ENCODE measurements at regions not wholly inside any gene's neighbourhood (a gene's known extent, or its start where the extent isn't known, plus 50 kb on each side); places are given as distances from the start of the nearest gene placed in this dataset.

- TF ChIP-seq, protein P1, sequence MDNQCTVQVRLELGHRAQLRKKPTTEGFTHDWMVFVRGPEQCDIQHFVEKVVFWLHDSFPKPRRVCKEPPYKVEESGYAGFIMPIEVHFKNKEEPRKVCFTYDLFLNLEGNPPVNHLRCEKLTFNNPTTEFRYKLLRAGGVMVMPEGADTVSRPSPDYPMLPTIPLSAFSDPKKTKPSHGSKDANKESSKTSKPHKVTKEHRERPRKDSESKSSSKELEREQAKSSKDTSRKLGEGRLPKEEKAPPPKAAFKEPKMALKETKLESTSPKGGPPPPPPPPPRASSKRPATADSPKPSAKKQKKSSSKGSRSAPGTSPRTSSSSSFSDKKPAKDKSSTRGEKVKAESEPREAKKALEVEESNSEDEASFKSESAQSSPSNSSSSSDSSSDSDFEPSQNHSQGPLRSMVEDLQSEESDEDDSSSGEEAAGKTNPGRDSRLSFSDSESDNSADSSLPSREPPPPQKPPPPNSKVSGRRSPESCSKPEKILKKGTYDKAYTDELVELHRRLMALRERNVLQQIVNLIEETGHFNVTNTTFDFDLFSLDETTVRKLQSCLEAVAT (IDR thresholded peaks at IDR 0.05): no peak
Observed at GRCh38 chrX:17295791-17296190, 79.2 kb upstream of the NHS start (continued).

- Histone ChIP-seq H3K4me1 (ENCODE audit: control insufficient read depth, insufficient read depth, low read length) (no peaks in the 10 kb centered on the region), H3K9me3 (replicated peaks; ENCODE audit: control insufficient read depth, insufficient read depth, low read length) (no peaks in the 10 kb centered on the region), H2AFZ (ENCODE audit: control insufficient read depth, low read depth, low read length) (no peak overlapping the region), H3K79me2 (ENCODE audit: control insufficient read depth, insufficient read depth, low read length) (no peaks in the 10 kb centered on the region), H3K36me3 (ENCODE audit: control insufficient read depth in 2 of 2, insufficient read depth in 2 of 2, low read length in 1 of 2) (no peaks in the 10 kb centered on the region), H3K27me3 (replicated peaks in 1 of 2; ENCODE audit: control insufficient read depth in 2 of 2, insufficient read depth in 2 of 2, low read length in 1 of 2) (no peaks in the 10 kb centered on the region), H3K27ac (ENCODE audit: control insufficient read depth, insufficient read depth) (no peak overlapping the region), H4K20me1 (ENCODE audit: control insufficient read depth, insufficient read depth) (no peaks in the 10 kb centered on the region), H3K4me3 (no peak overlapping the region), H3K4me2 (ENCODE audit: control insufficient read depth, insufficient read depth) (no peak overlapping the region), H3K9ac (ENCODE audit: control insufficient read depth, insufficient read depth, low read length) (no peak overlapping the region)
- POLR2A ChIA-PET: no interaction called here
- intact Hi-C loops (cut with micrococcal nuclease; ENCODE audit: unreplicated experiment) (no loop called here), in situ Hi-C loops (cut with MboI) (no loop called here)
- ATAC-seq: no peak
- no peak for TF ChIP-seq EP300 (IDR thresholded peaks at IDR 0.05; ENCODE audit: borderline replicate concordance in 1 of 2, control insufficient read depth in 1 of 2, low read depth in 2 of 2, low read length in 2 of 2)
- TF ChIP-seq SPI1 (IDR thresholded peaks at IDR 0.05; ENCODE audit: borderline replicate concordance, insufficient read depth, low read depth, low read length): peak; percentile 16; the same call in 1 of the 2 replicates
- CTCF ChIA-PET: no interaction called here
- RAD21 ChIA-PET (ENCODE audit: unreplicated experiment): no interaction called here
- WGBS (ENCODE audit: insufficient coverage, insufficient replicate concordance, low lambda C conversion rate, missing lambda C conversion rate): 100% methylated on average over 1 of the region's 1 CpG
- DNase-seq (ENCODE audit: low read depth, low spot score): no peak
- no peak for FAIRE-seq
- no TSS peak for BruUV-seq (replicated peaks)
- SMC1A ChIA-PET (ENCODE audit: uncharacterized antibody, unreplicated experiment): interaction anchor here (0.9 kb wide), 1 partner anchor 8 kb away, joined by 4 read pairs; no protein-coding TSS in a partner anchor
Observed at GRCh38 chrX:17298564-17298963, 76.4 kb upstream of the NHS start.

GRCh38 chrX:17299206-17299605, 75.8 kb upstream of the NHS start:
- Histone ChIP-seq H3K9ac (ENCODE audit: control insufficient read depth, insufficient read depth, low read length) (no peak overlapping the region), H3K4me1 (ENCODE audit: control insufficient read depth, insufficient read depth, low read length) (no peaks in the 10 kb centered on the region), H2AFZ (ENCODE audit: control insufficient read depth, low read depth, low read length) (no peak overlapping the region), H4K20me1 (ENCODE audit: control insufficient read depth, insufficient read depth) (no peaks in the 10 kb centered on the region), H3K4me2 (ENCODE audit: control insufficient read depth, insufficient read depth) (no peak overlapping the region), H3K27ac (ENCODE audit: control insufficient read depth, insufficient read depth) (no peak overlapping the region), H3K4me3 (no peak overlapping the region), H3K27me3 (replicated peaks in 1 of 2; ENCODE audit: control insufficient read depth in 2 of 2, insufficient read depth in 2 of 2, low read length in 1 of 2) (no peaks in the 10 kb centered on the region), H3K9me3 (replicated peaks; ENCODE audit: control insufficient read depth, insufficient read depth, low read length) (no peaks in the 10 kb centered on the region), H3K36me3 (ENCODE audit: control insufficient read depth in 2 of 2, insufficient read depth in 2 of 2, low read length in 1 of 2) (no peaks in the 10 kb centered on the region), H3K79me2 (ENCODE audit: control insufficient read depth, insufficient read depth, low read length) (no peaks in the 10 kb centered on the region)
- DNase-seq (ENCODE audit: low read depth, low spot score) (no peak), FAIRE-seq (no peak), ATAC-seq (no peak)
- WGBS (ENCODE audit: insufficient coverage, insufficient replicate concordance, low lambda C conversion rate, missing lambda C conversion rate): 47% methylated on average over 5 of the region's 5 CpGs
- no TSS peak for BruUV-seq (replicated peaks)
- RAD21 ChIA-PET (ENCODE audit: unreplicated experiment): no interaction called here
- POLR2A ChIA-PET: no interaction called here
- CTCF ChIA-PET: no interaction called here
- intact Hi-C loops (cut with micrococcal nuclease; ENCODE audit: unreplicated experiment): no loop called here
- SMC1A ChIA-PET (ENCODE audit: uncharacterized antibody, unreplicated experiment): interaction anchor here (0.7 to 0.9 kb wide), 2 partner anchors 9 to 151 kb away, joined by 3 to 4 read pairs; no protein-coding TSS in a partner anchor
- in situ Hi-C loops (cut with MboI): no loop called here
- TF ChIP-seq CEBPB (IDR thresholded peaks at IDR 0.05; ENCODE audit: borderline replicate concordance in 1 of 2, low read depth in 2 of 2, low read length in 2 of 2) (no peak), SIN3A (IDR thresholded peaks at IDR 0.05; ENCODE audit: low read depth, low read length) (no peak), HDAC2 (IDR thresholded peaks at IDR 0.05) (no peak), NFIC (IDR thresholded peaks at IDR 0.05; ENCODE audit: low read depth, low read length) (no peak), ATF3 (IDR thresholded peaks at IDR 0.05; ENCODE audit: borderline replicate concordance, extremely low read depth, low read depth, low read length) (no peak), CBFB (IDR thresholded peaks at IDR 0.05; ENCODE audit: low read depth) (no peak), KAT2A (conservative IDR thresholded peaks at IDR 0.05; ENCODE audit: control insufficient read depth, low read depth, low read length) (no peak), FOXM1 (IDR thresholded peaks at IDR 0.05; ENCODE audit: low read depth, low read length) (no peak)
- TF ChIP-seq, protein P2, sequence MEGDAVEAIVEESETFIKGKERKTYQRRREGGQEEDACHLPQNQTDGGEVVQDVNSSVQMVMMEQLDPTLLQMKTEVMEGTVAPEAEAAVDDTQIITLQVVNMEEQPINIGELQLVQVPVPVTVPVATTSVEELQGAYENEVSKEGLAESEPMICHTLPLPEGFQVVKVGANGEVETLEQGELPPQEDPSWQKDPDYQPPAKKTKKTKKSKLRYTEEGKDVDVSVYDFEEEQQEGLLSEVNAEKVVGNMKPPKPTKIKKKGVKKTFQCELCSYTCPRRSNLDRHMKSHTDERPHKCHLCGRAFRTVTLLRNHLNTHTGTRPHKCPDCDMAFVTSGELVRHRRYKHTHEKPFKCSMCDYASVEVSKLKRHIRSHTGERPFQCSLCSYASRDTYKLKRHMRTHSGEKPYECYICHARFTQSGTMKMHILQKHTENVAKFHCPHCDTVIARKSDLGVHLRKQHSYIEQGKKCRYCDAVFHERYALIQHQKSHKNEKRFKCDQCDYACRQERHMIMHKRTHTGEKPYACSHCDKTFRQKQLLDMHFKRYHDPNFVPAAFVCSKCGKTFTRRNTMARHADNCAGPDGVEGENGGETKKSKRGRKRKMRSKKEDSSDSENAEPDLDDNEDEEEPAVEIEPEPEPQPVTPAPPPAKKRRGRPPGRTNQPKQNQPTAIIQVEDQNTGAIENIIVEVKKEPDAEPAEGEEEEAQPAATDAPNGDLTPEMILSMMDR (IDR thresholded peaks at IDR 0.05 in 2 of 3, conservative IDR thresholded peaks at IDR 0.05 in 1 of 3; ENCODE audit: control insufficient read depth in 2 of 3, extremely low read depth in 1 of 3, insufficient read depth in 1 of 3, low read depth in 3 of 3, low read length in 3 of 3): no peak

Measured in GM12878 (cell line).